ENCODE measurements at regions not wholly inside any gene's neighbourhood (a gene's known extent, or its start where the extent isn't known, plus 50 kb on each side); places are given as distances from the start of the nearest gene placed in this dataset.

- no peak for TF ChIP-seq POLR2A (IDR thresholded peaks at IDR 0.05; ENCODE audit: low read length)
- TF ChIP-seq GATA1 (IDR thresholded peaks at IDR 0.05; ENCODE audit: low read depth, low read length) = no peak
These were observed 117.2 kb upstream of the NXT1 start for GRCh38 chr20:23233341-23233740.
